ENCODE measurements at regions not wholly inside any gene's neighbourhood (a gene's known extent, or its start where the extent isn't known, plus 50 kb on each side); places are given as distances from the start of the nearest gene placed in this dataset.

DNA sequence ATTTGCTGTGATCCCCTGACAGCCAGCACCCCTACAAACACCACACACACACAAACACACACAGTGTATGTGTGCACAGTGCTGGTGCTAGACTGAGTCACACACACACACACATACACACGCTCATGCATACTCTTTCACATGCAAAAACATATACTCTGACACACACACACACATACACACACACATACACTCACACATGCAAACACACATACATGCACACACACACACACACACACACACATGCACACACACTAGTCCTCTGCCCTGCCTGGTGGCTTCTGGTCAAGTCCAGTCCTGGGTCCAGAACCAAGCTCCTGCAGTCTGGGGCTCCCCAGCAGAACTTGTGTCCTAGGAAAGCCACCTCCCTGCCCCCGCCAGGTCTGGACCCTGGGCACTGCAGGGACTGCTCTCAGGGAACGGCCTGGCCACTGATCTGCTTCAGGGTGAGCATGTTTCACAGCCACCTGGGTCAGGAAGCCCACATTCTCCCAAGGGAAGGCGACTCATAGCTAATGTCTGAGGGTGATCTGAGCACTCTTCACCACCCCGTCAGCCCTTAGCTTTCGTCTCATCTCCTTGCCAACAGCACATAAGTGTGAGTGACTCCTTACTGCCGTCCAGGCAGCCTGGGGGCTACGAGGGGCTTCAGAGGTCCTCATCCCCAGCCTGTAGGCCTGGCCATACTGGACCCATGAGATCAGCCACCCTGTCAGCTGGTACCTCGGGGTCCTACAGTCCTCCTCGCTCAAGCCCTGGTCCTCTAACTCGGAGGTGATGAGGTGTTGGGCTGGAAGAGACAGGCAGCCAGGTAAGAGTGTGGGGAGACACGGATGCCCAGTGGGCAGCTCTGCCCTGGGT lies 88.1 kb downstream of the MCFD2 start:
- Histone ChIP-seq H3K27ac (no peak overlapping the region), H3K27me3 (no peaks in the 10 kb centered on the region), H3K9ac (peak overlapping the region in 1 of 11 experiments; percentile 35; a peak in 2 of 22 replicates), H3K4me1 (peaks cover 0 to 31% (median 22%) of the 10 kb centered on the region in 10 experiments; a peak in 15 of 20 replicates), H4K20me1 (no peaks in the 10 kb centered on the region; a peak in 1 of 22 replicates), H3K9me3 (replicated peaks in 1 of 11) (peaks cover 0 to 20% (median 10%) of the 10 kb centered on the region in 11 experiments; a peak in 15 of 22 replicates), H3K4me2 (peak overlapping the region in 9 of 11 experiments; percentile 15 to 84 (median 64); a peak in 16 of 22 replicates), H3K36me3 (no peaks in the 10 kb centered on the region), H3K4me3 (no peak overlapping the region)
- TF ChIP-seq Cebpa-rat (IDR thresholded peaks at IDR 0.05), result no peak

DNA sequence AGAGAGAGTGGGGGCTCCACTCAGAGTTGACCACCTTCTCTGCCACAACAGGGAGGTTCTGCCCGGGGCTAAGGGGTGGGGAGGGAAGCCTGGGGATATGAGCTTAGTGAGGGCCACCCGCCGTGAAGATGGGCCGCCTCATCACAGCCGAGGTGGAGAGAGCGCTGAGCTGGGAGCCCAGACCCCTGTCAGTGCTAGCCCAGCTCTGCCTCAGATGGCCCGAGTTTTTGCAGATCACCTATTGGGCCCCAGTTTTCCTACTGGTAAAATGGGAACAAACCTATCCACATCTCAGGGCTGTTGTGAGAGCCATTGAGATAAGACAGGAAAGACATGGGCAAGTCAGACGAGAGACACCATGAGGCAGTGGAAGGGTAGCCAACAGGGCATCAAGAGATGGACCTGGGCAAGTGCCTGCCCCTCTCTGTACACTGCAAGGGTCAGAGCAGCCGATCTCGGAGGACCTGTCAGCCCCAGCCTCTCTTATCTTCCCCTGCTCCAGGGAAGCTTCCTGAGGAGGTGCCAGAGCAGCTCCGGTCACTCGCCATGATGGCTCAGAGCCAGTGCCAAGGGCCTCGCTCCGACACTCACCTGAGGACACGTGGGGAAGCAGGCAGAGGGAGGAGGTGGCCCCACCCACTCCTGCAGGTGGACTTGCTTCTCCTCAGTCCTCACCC lies 88.9 kb downstream of the MCFD2 start:
- Histone ChIP-seq H3K27ac (no peak overlapping the region), H4K20me1 (no peaks in the 10 kb centered on the region; a peak in 1 of 22 replicates), H3K36me3 (no peaks in the 10 kb centered on the region), H3K4me2 (peak overlapping the region in 2 of 11 experiments; percentile 59 to 84; a peak in 2 of 22 replicates), H3K9ac (no peak overlapping the region), H3K9me3 (replicated peaks in 1 of 11) (peaks cover 0 to 20% (median 10%) of the 10 kb centered on the region in 11 experiments; a peak in 15 of 22 replicates), H3K4me3 (no peak overlapping the region), H3K4me1 (peaks cover 0 to 37% (median 23%) of the 10 kb centered on the region in 10 experiments; a peak in 15 of 20 replicates), H3K27me3 (no peaks in the 10 kb centered on the region)
- no peak for TF ChIP-seq Cebpa-rat (IDR thresholded peaks at IDR 0.05)

DNA sequence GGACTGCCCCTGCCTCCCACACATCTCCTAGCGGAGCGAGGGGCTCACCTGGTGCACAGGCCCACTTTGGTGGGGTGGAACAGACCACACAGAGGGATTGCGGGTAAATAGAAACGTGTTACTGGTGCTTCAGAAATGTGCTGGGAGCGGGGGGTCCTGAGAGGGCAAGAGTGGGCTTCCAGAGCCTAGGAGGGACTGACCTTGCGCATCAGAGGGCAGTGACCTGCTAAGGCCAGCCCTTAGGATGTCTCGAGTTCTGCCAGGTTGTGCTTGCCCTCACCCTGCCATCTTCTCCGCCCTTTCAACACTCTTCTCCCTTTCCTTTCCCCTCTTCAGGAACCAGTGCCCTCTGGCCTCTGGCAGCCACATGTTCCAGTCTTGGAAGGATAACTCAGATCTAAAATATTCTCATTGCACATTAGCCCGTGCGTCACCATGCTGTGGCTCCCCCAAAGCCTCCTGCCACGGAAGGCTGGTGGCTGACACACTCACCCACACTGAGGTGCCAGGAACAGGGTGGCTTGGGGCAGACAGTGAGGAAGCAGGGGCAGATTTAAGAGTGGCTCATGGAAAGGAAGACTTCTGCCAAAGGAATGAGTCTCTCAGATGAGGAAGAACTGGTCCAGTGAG lies 89.6 kb downstream of the MCFD2 start:
- H3K36me3 ChIP-seq, result no peaks in the 10 kb centered on the region
- peaks cover 0 to 43% (median 28%) of the 10 kb centered on the region in 10 experiments; a peak in 15 of 20 replicates for H3K4me1 ChIP-seq
- no peaks in the 10 kb centered on the region; a peak in 1 of 22 replicates for H4K20me1 ChIP-seq
- H3K4me2 ChIP-seq, result no peak overlapping the region
- H3K9ac ChIP-seq, result no peak overlapping the region
- no peaks in the 10 kb centered on the region for H3K27me3 ChIP-seq
- peaks cover 0 to 20% (median 10%) of the 10 kb centered on the region in 11 experiments; a peak in 15 of 22 replicates for H3K9me3 ChIP-seq (replicated peaks in 1 of 11)
- TF ChIP-seq Cebpa-rat (IDR thresholded peaks at IDR 0.05), result no peak
- no peak overlapping the region for H3K27ac ChIP-seq
- no peak overlapping the region for H3K4me3 ChIP-seq

DNA sequence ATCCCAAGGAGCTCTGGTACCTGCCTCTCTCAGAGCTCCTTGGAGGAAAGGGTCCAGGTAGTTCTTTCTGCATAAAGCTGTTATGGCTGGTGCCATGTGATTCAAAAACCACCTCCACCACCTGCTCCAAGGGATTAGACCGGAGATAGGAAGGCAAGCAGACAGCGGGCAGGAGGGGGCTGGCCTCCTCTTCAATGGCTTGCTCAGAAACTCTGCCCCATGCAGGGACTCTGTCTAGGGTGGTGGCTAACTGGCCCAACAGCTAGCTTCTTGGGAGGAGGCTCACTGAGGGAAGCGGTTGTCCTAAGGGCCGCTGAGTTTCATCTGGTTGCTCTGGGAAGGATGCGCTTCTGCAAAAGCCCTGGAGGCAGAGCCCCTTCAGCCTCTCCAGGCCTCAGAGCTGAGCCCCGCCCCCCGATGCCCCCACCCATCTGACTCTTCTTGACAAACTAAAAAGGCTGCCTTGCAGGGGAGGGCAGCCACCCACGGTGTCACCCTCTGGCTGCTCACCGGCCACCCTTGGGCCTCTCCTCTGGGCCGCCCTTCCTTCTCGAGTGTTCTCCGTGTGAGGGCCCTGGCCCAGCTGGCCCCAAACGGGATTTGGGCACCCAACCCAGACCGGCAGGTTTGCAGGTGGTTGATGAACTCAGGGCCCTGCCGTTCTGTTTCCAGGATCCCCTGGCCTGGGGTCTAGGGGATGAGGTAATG lies 90.2 kb downstream of the MCFD2 start:
- no peaks in the 10 kb centered on the region; a peak in 1 of 22 replicates for H4K20me1 ChIP-seq
- no peak overlapping the region for H3K27ac ChIP-seq

DNA sequence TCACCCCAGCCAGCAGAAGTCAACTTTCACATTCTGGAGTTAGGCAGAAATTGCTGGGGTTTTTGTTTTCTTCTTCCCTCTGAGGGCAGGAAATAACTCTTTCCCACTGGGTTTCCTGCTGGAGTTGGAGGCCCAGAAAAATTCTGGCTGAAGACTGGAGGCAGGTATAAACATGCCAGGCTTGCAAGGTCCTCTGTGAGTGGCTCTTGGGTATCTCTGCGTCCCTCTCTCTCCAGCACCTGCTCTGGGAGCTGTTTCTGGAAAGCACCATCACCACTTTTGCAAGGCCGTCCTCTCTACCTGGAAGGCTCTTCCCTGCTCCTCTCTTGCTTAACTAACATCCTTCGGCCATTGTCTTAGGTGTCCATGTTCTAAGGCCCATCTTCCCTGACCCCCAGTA lies 91.0 kb downstream of the MCFD2 start:
- Histone ChIP-seq H3K9ac (no peak overlapping the region), H3K4me3 (no peak overlapping the region), H4K20me1 (no peaks in the 10 kb centered on the region; a peak in 1 of 22 replicates), H3K9me3 (replicated peaks in 1 of 11) (peaks cover 0 to 11% (median 5%) of the 10 kb centered on the region in 11 experiments; a peak in 8 of 22 replicates), H3K27ac (no peak overlapping the region), H3K4me1 (peaks cover 0 to 38% (median 26%) of the 10 kb centered on the region in 10 experiments; a peak in 15 of 20 replicates), H3K36me3 (no peaks in the 10 kb centered on the region), H3K27me3 (no peaks in the 10 kb centered on the region), H3K4me2 (peak overlapping the region in 2 of 11 experiments; percentile 15 to 20; a peak in 2 of 22 replicates)
- no peak for TF ChIP-seq Cebpa-rat (IDR thresholded peaks at IDR 0.05)

More for the DNA sequence above, 90.2 kb downstream of the MCFD2 start:
- Histone ChIP-seq H3K4me1 (peaks cover 0 to 43% (median 28%) of the 10 kb centered on the region in 10 experiments; a peak in 15 of 20 replicates), H3K9me3 (replicated peaks in 1 of 11) (peaks cover 0 to 17% (median 9%) of the 10 kb centered on the region in 11 experiments; a peak in 15 of 22 replicates), H3K36me3 (no peaks in the 10 kb centered on the region), H3K9ac (no peak overlapping the region), H3K4me3 (no peak overlapping the region), H3K4me2 (no peak overlapping the region), H3K27me3 (no peaks in the 10 kb centered on the region)
- TF ChIP-seq Cebpa-rat (IDR thresholded peaks at IDR 0.05), result no peak

DNA sequence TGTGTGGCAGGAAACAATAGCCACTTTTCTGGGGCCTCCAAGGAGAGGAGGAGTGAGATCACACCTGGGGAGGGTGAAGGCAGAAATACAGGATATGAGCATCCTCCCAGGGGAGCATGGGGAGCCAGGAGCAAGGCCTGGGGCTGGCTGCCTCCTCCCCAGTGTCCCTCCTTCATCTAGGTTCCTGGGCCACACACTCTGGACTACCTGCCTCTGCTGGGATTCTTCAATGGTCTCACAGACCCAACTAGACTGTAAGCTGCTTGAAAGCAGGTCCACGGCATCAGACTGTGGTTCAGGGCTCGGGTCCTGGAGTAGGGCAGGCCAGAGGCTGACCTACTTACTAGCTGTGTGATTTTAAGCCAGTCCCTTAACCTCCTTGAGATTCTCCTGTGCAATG lies 94.0 kb downstream of the MCFD2 start:
- Histone ChIP-seq H3K27ac (no peak overlapping the region), H3K9ac (no peak overlapping the region), H3K4me2 (peak overlapping the region in 8 of 11 experiments; percentile 3 to 64 (median 39); a peak in 12 of 22 replicates), H3K9me3 (replicated peaks in 1 of 11) (peaks cover 0 to 5% (median 0%) of the 10 kb centered on the region in 11 experiments; a peak in 1 of 22 replicates), H3K36me3 (no peaks in the 10 kb centered on the region), H3K4me1 (peaks cover 0 to 17% (median 9%) of the 10 kb centered on the region in 10 experiments; a peak in 13 of 20 replicates), H4K20me1 (no peaks in the 10 kb centered on the region; a peak in 1 of 22 replicates), H3K4me3 (no peak overlapping the region), H3K27me3 (no peaks in the 10 kb centered on the region)
- TF ChIP-seq Cebpa-rat (IDR thresholded peaks at IDR 0.05), result no peak

DNA sequence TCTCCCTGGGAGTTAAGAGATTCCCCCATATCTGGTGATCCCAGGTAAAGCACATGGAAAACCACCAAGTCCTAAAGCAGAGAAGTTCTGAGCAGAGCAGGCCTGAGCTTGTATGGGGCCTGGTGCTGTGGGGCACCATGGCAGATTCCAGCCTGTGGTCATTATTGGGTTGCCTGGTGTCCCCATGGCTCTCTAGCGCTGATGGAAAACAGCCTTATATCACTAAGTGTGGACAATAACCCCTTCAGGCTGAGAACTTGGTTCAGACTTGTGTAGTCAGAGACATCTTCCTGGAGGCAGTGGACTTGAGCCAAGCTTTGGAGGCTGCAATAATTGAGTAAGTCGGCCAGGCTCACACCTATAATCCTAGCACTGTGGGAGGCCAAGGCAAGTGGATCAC lies 96.8 kb downstream of the MCFD2 start:
- no peaks in the 10 kb centered on the region for H3K27me3 ChIP-seq
- H3K27ac ChIP-seq, result no peak overlapping the region
- H4K20me1 ChIP-seq, result no peaks in the 10 kb centered on the region
- no peak overlapping the region for H3K4me3 ChIP-seq
- peaks cover 7 to 21% (median 15%) of the 10 kb centered on the region in 10 experiments; a peak in 16 of 20 replicates for H3K4me1 ChIP-seq
- H3K4me2 ChIP-seq, result no peak overlapping the region
- H3K36me3 ChIP-seq, result no peaks in the 10 kb centered on the region
- peaks cover 0 to 5% (median 0%) of the 10 kb centered on the region in 11 experiments; a peak in 1 of 22 replicates for H3K9me3 ChIP-seq (replicated peaks in 1 of 11)
- TF ChIP-seq Cebpa-rat (IDR thresholded peaks at IDR 0.05), result no peak
- no peak overlapping the region for H3K9ac ChIP-seq

DNA sequence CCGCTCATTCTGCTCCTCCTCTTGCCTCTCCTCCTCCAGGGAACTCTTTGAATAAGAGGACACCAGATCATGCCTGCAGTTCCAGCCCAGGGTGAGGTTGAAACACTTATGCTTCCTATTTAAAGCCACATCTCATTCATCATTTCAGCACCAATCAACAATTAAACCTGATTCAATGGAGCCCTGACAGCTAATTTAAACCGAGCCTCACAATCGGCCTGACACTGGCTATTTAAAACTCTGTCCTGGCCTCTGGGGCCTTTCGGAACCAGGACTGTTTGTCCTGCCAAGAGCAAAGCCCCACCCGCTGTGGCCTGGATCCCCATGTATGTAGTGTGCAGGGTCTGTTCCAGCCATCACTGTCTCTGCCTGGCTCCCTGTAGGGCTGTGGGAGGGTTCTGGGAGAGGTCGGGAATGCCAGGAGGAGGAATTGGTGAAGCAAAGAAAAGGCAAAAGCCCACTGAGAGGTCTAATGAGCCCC lies 97.4 kb downstream of the MCFD2 start:
- Histone ChIP-seq H3K9ac (no peak overlapping the region), H3K4me1 (peaks cover 8 to 26% (median 17%) of the 10 kb centered on the region in 10 experiments; a peak in 16 of 20 replicates), H3K27me3 (no peaks in the 10 kb centered on the region), H3K9me3 (replicated peaks in 1 of 11) (peaks cover 0 to 5% (median 0%) of the 10 kb centered on the region in 11 experiments; a peak in 1 of 22 replicates), H4K20me1 (no peaks in the 10 kb centered on the region), H3K27ac (no peak overlapping the region), H3K4me2 (no peak overlapping the region), H3K4me3 (no peak overlapping the region), H3K36me3 (no peaks in the 10 kb centered on the region)
- no peak for TF ChIP-seq Cebpa-rat (IDR thresholded peaks at IDR 0.05)

Data from BLaER1 treated with 17β-estradiol and CSF1 and Interleukin-3, amounts not matched to agents 10 nM and 100 nM (cell line).